Fibroblast of mammary gland (primary cell): ENCODE measurements at regions not wholly inside any gene's neighbourhood (a gene's known extent, or its start where the extent isn't known, plus 50 kb on each side); places are given as distances from the start of the nearest gene placed in this dataset.
"Not testable (repeated sequence)": the region's sequence is repeated elsewhere in the genome, so short reads cannot be mapped to it uniquely, and the experiment has no call there.

Source experiments
- DNase-seq: peaks from one replicate; pipeline ENCODE4 v3.0.0-alpha.2; 2010; ENCODE audit warnings: low read depth
- H3K4me3 ChIP-seq: 2 replicates; pipeline ENCODE4 v1.5.1; 2011; ENCODE audit warnings: low read depth, mild to moderate bottlenecking, low read length, moderate library complexity; ENCODE audit not compliant: control insufficient read depth
- CTCF ChIP-seq: conservative IDR thresholded peaks from 2 replicates; pipeline ENCODE4 v1.5.1; 2011; ENCODE audit warnings: low read depth, low read length, inconsistent platforms; ENCODE audit not compliant: control insufficient read depth, insufficient read depth

DNA sequence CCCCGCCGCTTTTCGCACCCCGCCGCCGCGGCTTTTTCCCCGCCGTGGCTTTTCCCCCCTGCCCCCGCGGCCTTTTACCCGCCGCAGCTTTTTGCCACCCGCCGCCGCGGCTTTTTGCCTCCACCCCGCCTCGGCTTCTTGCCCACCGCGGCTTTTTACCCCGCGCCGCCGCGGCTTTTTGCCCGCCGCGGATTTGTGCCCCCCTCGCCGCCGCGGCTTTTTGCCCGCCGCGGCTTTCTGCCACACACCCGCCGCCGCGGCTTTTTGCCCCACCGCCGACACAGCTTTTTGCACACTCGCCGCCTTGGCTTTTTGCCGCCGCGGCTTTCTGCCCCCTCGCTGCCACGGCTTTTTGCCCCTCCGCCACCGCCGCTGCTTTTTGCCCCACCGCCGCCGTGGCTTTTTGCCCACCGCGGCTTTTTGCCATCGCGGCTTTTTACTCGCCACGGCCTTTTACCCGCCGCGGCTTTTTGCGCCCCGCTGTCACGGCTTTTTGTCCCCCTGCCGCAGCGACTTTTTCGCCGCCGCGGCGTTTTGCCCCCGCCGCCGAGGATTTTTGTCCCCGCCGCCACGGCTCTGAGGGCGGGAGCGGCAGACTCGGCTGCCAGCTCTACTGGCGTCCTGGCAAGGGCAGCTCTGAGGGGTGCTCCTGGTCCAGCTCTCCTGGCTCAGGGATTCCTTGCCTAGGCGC lies 473.6 kb downstream of the FAM72C start:
- H3K4me3 ChIP-seq, DNase-seq: not testable (repeated sequence)

DNA sequence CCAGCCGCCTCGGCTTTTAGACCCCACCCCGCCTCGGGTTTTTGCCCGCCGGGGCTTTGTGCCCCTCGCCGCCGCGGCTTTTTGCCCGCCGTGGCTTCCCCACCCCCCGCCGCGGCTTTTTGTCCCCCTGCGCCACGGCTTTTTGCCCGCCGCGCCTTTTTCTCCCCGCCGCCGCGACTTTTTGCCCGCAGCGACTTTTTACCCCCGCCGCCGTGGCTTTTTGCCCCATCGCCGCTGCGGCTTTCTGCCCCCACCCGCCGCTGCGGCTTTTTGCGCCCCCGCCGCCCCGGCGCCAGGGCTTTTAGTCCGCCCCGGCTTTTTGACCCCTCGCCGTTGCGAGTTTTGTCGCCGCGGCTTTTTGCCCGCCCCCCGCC lies 474.4 kb downstream of the FAM72C start:
- H3K4me3 ChIP-seq = peak overlapping the region; percentile 15
- TF ChIP-seq CTCF = no peak
- DNase-seq = no peak

- H3K4me3 ChIP-seq, DNase-seq: not testable (repeated sequence)
These were observed 475.0 kb downstream of the FAM72C start for GRCh38 chr1:143496526-143497373.
